Bronchial epithelial cell (primary cell): ENCODE measurements at regions not wholly inside any gene's neighbourhood (a gene's known extent, or its start where the extent isn't known, plus 50 kb on each side); places are given as distances from the start of the nearest gene placed in this dataset.

ENCODE experiments used
- DNase-seq: peaks from one replicate; pipeline ENCODE4 v3.0.0-alpha.2; 2010; ENCODE audit warnings: low read depth
- FAIRE-seq: peaks from 2 replicates; lab custom pipeline; 2011; peaks lifted over from hg19 to GRCh38; lab: Jason Lieb, UNC
- H3K27me3 ChIP-seq: 2 replicates; pipeline ENCODE4 v1.5.1; 2011; ENCODE audit warnings: low read length; ENCODE audit not compliant: control insufficient read depth, insufficient read depth
- H3K36me3 ChIP-seq: 2 replicates; pipeline ENCODE4 v1.5.1; 2011; ENCODE audit warnings: low read length; ENCODE audit not compliant: control insufficient read depth, insufficient read depth
- H3K4me3 ChIP-seq: 2 replicates; pipeline ENCODE4 v1.5.1; 2011; ENCODE audit warnings: mild to moderate bottlenecking, low read depth, low read length, control low read depth
- TF ChIP-seq, protein P1 (sequence below): IDR thresholded peaks from 2 replicates; pipeline ENCODE4 v1.5.1; 2011; ENCODE audit warnings: mild to moderate bottlenecking, moderate library complexity, low read length, control low read depth, inconsistent platforms; ENCODE audit not compliant: insufficient read depth, severe bottlenecking

DNA sequence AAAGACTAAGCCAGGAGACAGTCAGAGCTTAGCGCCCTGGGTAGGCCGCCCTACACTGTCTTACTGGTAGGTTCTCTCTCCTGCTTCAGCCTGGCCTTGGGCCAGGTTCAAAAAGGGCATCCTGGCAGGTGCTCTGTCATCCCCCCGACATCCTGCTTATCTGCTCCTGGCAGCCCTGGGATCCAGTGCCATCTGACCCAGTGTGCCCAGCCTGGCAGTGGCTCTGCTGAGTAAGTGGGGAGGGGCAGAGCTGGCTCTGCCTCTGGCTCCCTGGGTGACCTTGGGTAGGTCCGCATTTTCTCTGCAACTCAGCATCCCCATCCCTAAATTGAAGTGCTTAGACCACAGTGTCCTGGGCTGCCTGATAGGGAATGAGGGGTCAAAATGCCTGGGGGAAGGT lies 549.9 kb downstream of the PTPRU start:
- peaks cover 2% of the 10 kb centered on the region for H3K27me3 ChIP-seq
- no peak overlapping the region for H3K4me3 ChIP-seq
- TF ChIP-seq, protein P1, sequence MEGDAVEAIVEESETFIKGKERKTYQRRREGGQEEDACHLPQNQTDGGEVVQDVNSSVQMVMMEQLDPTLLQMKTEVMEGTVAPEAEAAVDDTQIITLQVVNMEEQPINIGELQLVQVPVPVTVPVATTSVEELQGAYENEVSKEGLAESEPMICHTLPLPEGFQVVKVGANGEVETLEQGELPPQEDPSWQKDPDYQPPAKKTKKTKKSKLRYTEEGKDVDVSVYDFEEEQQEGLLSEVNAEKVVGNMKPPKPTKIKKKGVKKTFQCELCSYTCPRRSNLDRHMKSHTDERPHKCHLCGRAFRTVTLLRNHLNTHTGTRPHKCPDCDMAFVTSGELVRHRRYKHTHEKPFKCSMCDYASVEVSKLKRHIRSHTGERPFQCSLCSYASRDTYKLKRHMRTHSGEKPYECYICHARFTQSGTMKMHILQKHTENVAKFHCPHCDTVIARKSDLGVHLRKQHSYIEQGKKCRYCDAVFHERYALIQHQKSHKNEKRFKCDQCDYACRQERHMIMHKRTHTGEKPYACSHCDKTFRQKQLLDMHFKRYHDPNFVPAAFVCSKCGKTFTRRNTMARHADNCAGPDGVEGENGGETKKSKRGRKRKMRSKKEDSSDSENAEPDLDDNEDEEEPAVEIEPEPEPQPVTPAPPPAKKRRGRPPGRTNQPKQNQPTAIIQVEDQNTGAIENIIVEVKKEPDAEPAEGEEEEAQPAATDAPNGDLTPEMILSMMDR = no peak
- no peak for FAIRE-seq
- no peak for DNase-seq
- H3K36me3 ChIP-seq = no peaks in the 10 kb centered on the region

DNA sequence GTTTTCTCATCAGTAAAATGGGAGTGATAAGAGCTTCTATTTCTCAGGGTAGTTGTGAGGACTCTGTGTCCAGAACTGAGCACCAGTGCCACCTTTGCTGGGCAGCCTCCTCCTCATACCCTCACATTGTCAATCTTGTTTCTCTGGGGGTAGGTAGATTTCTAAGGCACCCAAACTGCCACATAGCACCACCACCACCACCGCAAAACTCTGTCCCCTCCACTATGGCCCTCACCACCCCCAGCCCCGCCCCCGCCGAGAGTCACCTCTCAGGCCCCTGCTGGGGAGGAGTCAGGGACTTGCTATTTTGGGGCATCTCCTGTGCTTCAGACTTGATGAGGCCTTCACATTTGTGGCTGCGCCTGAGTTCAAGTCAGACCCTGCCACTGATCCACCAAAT lies 549.2 kb downstream of the PTPRU start:
- DNase-seq = no peak
- no peak for FAIRE-seq
- TF ChIP-seq, protein P1 = no peak
- peaks cover 2% of the 10 kb centered on the region for H3K27me3 ChIP-seq
- no peak overlapping the region for H3K4me3 ChIP-seq
- H3K36me3 ChIP-seq = no peaks in the 10 kb centered on the region

DNA sequence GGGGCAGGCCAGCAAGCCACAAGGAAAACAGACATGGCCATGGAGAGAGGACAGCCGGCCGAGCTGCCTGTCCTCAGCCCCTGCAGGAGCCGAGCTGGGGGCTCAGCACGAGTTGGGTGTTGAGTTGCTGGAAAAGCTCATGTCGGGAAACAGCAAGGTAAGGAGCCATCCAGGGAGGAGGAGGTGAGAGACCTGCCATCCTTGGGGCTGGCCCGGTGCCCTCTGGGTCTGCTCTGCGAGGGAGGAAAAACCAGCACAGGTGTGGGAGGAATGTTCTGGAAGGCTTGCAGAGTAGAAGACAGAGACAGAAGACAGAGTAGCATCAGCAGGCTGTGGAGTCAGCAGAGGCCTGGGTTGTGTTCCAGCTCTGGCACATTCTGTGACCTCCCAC lies 548.8 kb downstream of the PTPRU start:
- no peaks in the 10 kb centered on the region for H3K36me3 ChIP-seq
- H3K4me3 ChIP-seq = no peak overlapping the region
- FAIRE-seq (no peak), DNase-seq (no peak)
- peaks cover 2% of the 10 kb centered on the region for H3K27me3 ChIP-seq
- TF ChIP-seq, protein P1 = no peak

DNA sequence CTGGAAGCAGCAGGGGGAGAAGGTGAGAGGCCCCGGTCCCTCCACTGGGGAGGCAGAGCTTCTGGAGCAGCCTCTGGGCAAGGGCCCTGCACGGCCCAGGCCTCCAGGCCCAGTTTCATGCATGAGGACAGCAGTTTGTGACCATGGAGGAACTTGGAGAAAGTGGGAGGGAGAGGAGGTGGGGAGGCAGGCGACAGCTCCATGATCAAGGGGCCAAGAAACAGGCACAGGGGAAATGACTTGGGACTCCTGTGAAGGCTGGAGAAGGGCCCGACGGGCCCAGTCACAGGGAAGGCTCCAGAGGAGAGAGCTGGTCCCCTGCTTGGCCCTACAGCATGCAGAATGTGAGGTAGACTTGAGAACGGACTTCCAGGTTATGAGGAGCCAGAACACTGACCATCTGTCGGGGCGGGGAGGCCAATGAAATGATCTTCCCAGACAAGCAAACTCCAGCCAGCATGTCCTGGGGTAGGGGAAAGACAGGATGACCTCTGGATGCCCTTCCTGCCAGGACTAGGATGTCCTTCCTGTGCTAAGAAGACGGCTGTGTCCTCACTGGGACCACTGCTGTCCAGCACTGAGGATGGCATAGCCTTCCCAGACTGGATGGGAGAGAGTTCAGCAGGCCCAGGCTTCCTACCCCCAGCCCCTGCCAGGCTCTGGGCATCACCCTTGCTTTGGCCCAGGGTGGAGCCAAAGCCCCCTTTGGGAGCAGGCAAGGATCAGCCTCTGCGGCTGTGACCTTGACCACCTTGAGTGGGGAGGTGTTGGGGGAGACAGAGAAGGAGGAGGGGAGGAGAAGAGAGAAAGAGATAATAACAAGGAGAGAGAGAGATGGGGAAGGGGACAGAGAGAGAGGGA lies 548.2 kb downstream of the PTPRU start:
- H3K27me3 ChIP-seq = peaks cover 2% of the 10 kb centered on the region
- DNase-seq (no peak), FAIRE-seq (peak; percentile 13)
- no peaks in the 10 kb centered on the region for H3K36me3 ChIP-seq
- no peak overlapping the region for H3K4me3 ChIP-seq
- TF ChIP-seq, protein P1 = no peak

DNA sequence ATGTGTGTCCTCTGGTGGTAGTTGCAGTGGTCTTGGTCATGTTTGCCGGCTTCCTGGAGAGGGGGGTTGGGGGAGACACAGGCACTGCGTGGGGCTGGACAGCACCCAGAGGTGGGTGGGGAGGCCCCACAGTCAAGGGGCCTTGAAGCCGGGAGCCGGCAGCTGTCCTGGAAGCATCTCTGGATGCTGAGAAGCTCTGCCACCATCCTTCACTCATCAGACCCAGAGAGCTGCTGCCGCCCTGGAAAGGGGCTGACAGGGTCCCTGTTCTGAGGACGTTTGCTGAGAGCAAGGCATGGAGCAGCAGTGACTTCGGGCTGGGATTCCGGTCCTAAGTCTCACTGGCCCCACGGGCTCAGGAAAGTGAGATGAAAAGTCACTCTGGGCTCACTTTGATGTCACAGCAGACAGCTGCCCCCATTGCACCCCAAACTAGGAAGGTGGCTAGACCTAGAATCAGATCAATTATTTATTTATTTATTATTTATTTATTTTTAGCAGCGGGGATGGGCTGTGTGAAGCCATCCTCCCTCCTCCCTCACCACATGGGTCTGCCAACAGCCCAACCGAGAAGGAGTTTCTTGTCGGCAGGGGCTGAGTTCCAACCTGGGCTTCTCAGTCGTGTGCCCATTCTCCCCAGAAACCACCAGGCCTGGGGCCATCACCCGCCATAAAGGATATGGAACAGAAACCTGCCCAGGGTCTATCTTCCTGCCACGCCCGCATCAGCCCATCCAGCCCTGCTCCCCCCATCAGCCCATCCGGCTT lies 547.4 kb downstream of the PTPRU start:
- Histone ChIP-seq H3K36me3 (no peaks in the 10 kb centered on the region), H3K27me3 (peaks cover 2% of the 10 kb centered on the region), H3K4me3 (no peak overlapping the region)
- TF ChIP-seq, protein P1 = no peak
- DNase-seq = no peak
- no peak for FAIRE-seq
